GM12878 (cell line): ENCODE measurements at regions not wholly inside any gene's neighbourhood (a gene's known extent, or its start where the extent isn't known, plus 50 kb on each side); places are given as distances from the start of the nearest gene placed in this dataset.

ENCODE experiments used
- ATAC-seq: fragments of 200-7000 bp; cut with Tn5 transposase; 3 replicates; pipeline ENCODE4 v1.9.1; 2020; ENCODE audit warnings: mild to moderate bottlenecking, moderate library complexity
- BruUV-seq: library from RNA; stranded (reverse); fragments of 400-500 nt; replicated peaks from 2 replicates; lab custom pipeline; 2021; lab: Mats Ljungman, UMichigan
- CTCF ChIA-PET: fragments of 300-600 bp; sonication (Branson Sonifier 250); formaldehyde crosslinking; extraction: SDS; loops from one replicate; lab custom pipeline; 2021; ENCODE audit warnings: inconsistent platforms; lab: Yijun Ruan, JAX
- POLR2A ChIA-PET: fragments of 350-600 bp; formaldehyde crosslinking; extraction: SDS; loops from one replicate; lab custom pipeline; 2021; ENCODE audit warnings: inconsistent platforms; lab: Charles Lee
- RAD21 ChIA-PET: fragments of 300-600 bp; sonication (Branson Sonifier 250); formaldehyde crosslinking; loops from one replicate; lab custom pipeline; 2023; ENCODE audit warnings: antibody characterized with exemption; ENCODE audit not compliant: unreplicated experiment; lab: Charles Lee
- SMC1A ChIA-PET: fragments of 300-600 bp; sonication (Branson Sonifier 250); formaldehyde crosslinking; loops from one replicate; lab custom pipeline; 2023; ENCODE audit not compliant: unreplicated experiment, uncharacterized antibody; lab: Charles Lee
- DNase-seq: peaks from one replicate; pipeline ENCODE4 v3.0.0-alpha.2; 2011; ENCODE audit warnings: low read depth, low spot score
- FAIRE-seq: peaks from 3 replicates; lab custom pipeline; 2011; peaks lifted over from hg19 to GRCh38; lab: Jason Lieb, UNC
- H2AFZ ChIP-seq: 2 replicates; pipeline ENCODE4 v1.6.0; 2011; ENCODE audit warnings: low read depth, low read length, control low read depth; ENCODE audit not compliant: control insufficient read depth
- H3K27ac ChIP-seq: 2 replicates; pipeline ENCODE4 v1.5.1; 2011; ENCODE audit warnings: control low read depth; ENCODE audit not compliant: control insufficient read depth, insufficient read depth
- H3K27me3 ChIP-seq, 2 experiments: replicated peaks in 1 of 2; 2 replicates each; pipeline versions ENCODE4 v1.6.0 to v1.6.1; 2011; ENCODE audit warnings: low read length in 1 of 2; ENCODE audit not compliant: control insufficient read depth in 2 of 2, insufficient read depth in 2 of 2
- H3K36me3 ChIP-seq, 2 experiments: 2 replicates each; pipeline ENCODE4 v1.5.1; 2011; ENCODE audit warnings: low read length in 1 of 2; ENCODE audit not compliant: control insufficient read depth in 2 of 2, insufficient read depth in 2 of 2
- H3K4me1 ChIP-seq: 2 replicates; pipeline ENCODE4 v1.6.1; 2011; ENCODE audit warnings: mild to moderate bottlenecking, low read length, moderate library complexity, mixed read lengths; ENCODE audit not compliant: control insufficient read depth, insufficient read depth
- H3K4me2 ChIP-seq: 2 replicates; pipeline ENCODE4 v1.6.0; 2011; ENCODE audit warnings: control low read depth; ENCODE audit not compliant: control insufficient read depth, insufficient read depth
- H3K4me3 ChIP-seq: fragments of 200-600 bp; sonication (generic); 2 replicates; pipeline ENCODE4 v1.5.1; 2016
- H3K79me2 ChIP-seq: 2 replicates; pipeline ENCODE4 v1.6.0; 2011; ENCODE audit warnings: low read length; ENCODE audit not compliant: control insufficient read depth, insufficient read depth
- H3K9ac ChIP-seq: 2 replicates; pipeline ENCODE4 v1.8.0; 2011; ENCODE audit warnings: low read length, control low read depth, mixed read lengths; ENCODE audit not compliant: control insufficient read depth, insufficient read depth
- H3K9me3 ChIP-seq: replicated peaks from 3 replicates; pipeline ENCODE4 v1.5.1; 2011; ENCODE audit warnings: mild to moderate bottlenecking, low read length; ENCODE audit not compliant: control insufficient read depth, insufficient read depth
- H4K20me1 ChIP-seq: 2 replicates; pipeline ENCODE4 v1.6.0; 2011; ENCODE audit not compliant: control insufficient read depth, insufficient read depth
- EED ChIP-seq: sonication (generic); IDR thresholded peaks from 2 replicates; pipeline ENCODE4 v1.6.1; 2016; ENCODE audit warnings: antibody characterized with exemption, low read depth
- ESRRA ChIP-seq: IDR thresholded peaks from 2 replicates; pipeline ENCODE4 v1.6.1; 2012; ENCODE audit warnings: mild to moderate bottlenecking, low read length, improper control_type of control experiment
- MTA2 ChIP-seq: fragments of 450-650 bp; IDR thresholded peaks from 2 replicates; pipeline ENCODE4 v1.6.1; 2016; ENCODE audit warnings: low read depth, mild to moderate bottlenecking, moderate library complexity
- NFYA ChIP-seq: IDR thresholded peaks from 2 replicates; pipeline ENCODE4 v1.6.1; 2011; ENCODE audit warnings: low read depth, mild to moderate bottlenecking, low read length, improper control_type of control experiment, borderline replicate concordance
- NFYB ChIP-seq: IDR thresholded peaks from 2 replicates; pipeline ENCODE4 v1.6.1; 2011; ENCODE audit warnings: low read depth, mild to moderate bottlenecking, low read length, improper control_type of control experiment, moderate library complexity; ENCODE audit not compliant: insufficient read depth
- PAX8 ChIP-seq: fragments of 450-650 bp; IDR thresholded peaks from 2 replicates; pipeline ENCODE4 v1.6.1; 2017; ENCODE audit warnings: mild to moderate bottlenecking, moderate library complexity
- POLR2A ChIP-seq: IDR thresholded peaks from 2 replicates; pipeline ENCODE4 v1.6.1; 2011; ENCODE audit warnings: low read depth, mild to moderate bottlenecking, low read length
- RB1 ChIP-seq: fragments of 450-650 bp; formaldehyde crosslinking; IDR thresholded peaks from 2 replicates; pipeline ENCODE4 v1.6.1; 2017; ENCODE audit warnings: mild to moderate bottlenecking, borderline replicate concordance
- RELA ChIP-seq: fragments of 450-650 bp; IDR thresholded peaks from 2 replicates; pipeline ENCODE4 v1.8.0; 2014; ENCODE audit warnings: borderline replicate concordance; ENCODE audit not compliant: partially characterized antibody
- SIX5 ChIP-seq: IDR thresholded peaks from 2 replicates; pipeline ENCODE4 v1.6.1; 2011; ENCODE audit warnings: mild to moderate bottlenecking, low read depth, low read length, moderate library complexity; ENCODE audit not compliant: severe bottlenecking
- SP1 ChIP-seq: IDR thresholded peaks from one replicate; pipeline ENCODE4 v1.6.1; 2011; ENCODE audit warnings: low read depth, low read length
- SREBF2 ChIP-seq: IDR thresholded peaks from 2 replicates; pipeline ENCODE4 v1.6.1; 2012; ENCODE audit warnings: mild to moderate bottlenecking, low read length
- SUZ12 ChIP-seq: fragments of 200-600 bp; sonication (generic); IDR thresholded peaks from one replicate; pipeline ENCODE4 v1.6.1; 2018; ENCODE audit warnings: antibody characterized with exemption, mild to moderate bottlenecking; ENCODE audit not compliant: unreplicated experiment
- ZBED1 ChIP-seq: IDR thresholded peaks from 2 replicates; pipeline ENCODE4 v1.6.1; 2016; ENCODE audit warnings: borderline replicate concordance
- ZNF207 ChIP-seq: fragments of 450-650 bp; IDR thresholded peaks from 2 replicates; pipeline ENCODE4 v1.6.1; 2014; ENCODE audit warnings: antibody characterized with exemption, mild to moderate bottlenecking, borderline replicate concordance
- WGBS: methylation state at CpG from one replicate; pipeline ENCODE4 v1.1.6; 2016; ENCODE audit warnings: low lambda C conversion rate; ENCODE audit not compliant: insufficient replicate concordance, insufficient coverage; ENCODE audit errors: missing lambda C conversion rate; 5-methylcytosine and 5-hydroxymethylcytosine counted together
- in situ Hi-C: fragments of 300-500 bp; cut with MboI; formaldehyde crosslinking; loops from 9 replicates; pipeline ENCODE4 v1.14.3; 2018; ENCODE audit warnings: mixed read lengths
- intact Hi-C: fragments of 100-400 bp; cut with micrococcal nuclease; formaldehyde crosslinking; loops from one replicate; pipeline ENCODE4 v1.14.2; 2022; ENCODE audit not compliant: unreplicated experiment
- TF ChIP-seq, protein P1 (sequence below): fragments of 450-650 bp; IDR thresholded peaks from 2 replicates; pipeline ENCODE4 v1.6.1; 2017; ENCODE audit warnings: mild to moderate bottlenecking

DNA sequence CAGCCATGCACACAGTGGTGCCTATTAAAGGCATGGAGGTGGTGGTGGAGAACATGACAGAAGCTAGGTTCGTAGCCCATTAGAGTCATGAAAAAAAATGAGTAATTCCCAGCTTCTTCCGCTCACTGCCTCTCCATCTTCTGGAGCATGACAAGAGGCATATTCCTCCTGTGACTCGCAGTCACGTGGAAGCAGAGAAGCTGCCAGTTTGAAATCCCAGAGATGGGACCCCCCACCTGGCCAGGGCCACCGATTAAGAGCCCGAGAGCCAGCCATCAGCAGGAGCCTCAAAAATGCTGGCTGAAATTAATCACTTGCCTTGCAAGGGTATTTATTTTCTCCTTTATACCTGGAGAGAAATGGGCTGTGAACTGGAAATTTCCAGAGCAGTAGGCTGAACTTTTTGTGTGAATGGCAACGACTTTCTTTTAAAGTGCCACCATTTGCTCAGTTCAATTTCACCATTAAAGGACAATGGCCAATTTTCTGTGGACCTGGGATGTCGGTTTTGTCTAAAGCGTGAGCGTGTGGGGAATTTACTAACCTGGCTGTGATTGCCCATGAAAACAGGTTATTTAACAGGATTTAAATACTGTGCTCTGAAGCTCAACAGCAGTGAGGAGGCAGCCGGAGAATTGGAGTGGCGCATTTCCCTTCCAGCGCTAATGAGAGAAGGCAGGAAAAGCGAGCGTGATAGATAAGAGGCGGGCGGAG lies 189.7 kb upstream of the SDK2 start:
- CTCF ChIA-PET: no interaction called here

DNA sequence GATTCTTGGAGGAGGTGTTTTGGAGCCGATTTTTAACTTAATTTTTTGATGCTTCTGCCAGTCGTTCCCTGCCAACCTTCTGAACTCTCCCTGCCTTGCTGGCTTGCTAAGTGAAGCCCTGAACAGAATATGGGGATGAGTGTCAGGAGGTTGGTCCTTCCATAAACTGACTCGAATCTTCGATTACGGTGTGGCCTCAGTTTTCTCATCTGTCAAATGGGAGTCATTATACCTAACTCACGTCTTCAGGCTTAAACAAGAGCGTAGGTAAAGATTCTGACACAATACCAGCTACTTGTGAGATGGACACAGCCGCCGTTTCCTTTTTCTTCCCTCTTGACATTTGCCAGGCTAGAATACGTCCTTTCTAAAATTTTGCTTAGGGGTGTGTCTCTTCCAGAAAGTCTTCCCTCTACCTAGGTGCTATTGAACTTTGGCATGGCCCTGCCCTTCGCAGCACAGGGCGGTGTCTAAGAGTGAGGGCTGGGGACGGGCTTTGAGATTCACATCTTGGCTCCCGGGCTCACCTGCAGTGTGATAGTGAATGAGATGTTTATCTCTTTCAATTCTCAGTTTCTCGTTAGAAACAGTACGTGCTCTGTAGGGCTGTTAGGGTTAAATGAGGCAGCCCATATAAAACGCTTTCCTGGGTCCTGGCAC lies 190.6 kb upstream of the SDK2 start:
- ChIA-PET CTCF (no interaction called here), SMC1A (no interaction called here), POLR2A (no interaction called here), RAD21 (no interaction called here)
- no peak overlapping the region for H2AFZ ChIP-seq
- in situ Hi-C loops (no loop called here), intact Hi-C loops (no loop called here)
- FAIRE-seq (no peak), DNase-seq (no peak), ATAC-seq (no peak)
- H3K4me2 ChIP-seq: no peak overlapping the region
- H3K27me3 ChIP-seq: no peaks in the 10 kb centered on the region
- TF ChIP-seq NFYB (no peak), POLR2A (no peak), ZBED1 (no peak), SIX5 (no peak), ESRRA (no peak), SUZ12 (no peak), RELA (no peak)
- TF ChIP-seq, protein P1, sequence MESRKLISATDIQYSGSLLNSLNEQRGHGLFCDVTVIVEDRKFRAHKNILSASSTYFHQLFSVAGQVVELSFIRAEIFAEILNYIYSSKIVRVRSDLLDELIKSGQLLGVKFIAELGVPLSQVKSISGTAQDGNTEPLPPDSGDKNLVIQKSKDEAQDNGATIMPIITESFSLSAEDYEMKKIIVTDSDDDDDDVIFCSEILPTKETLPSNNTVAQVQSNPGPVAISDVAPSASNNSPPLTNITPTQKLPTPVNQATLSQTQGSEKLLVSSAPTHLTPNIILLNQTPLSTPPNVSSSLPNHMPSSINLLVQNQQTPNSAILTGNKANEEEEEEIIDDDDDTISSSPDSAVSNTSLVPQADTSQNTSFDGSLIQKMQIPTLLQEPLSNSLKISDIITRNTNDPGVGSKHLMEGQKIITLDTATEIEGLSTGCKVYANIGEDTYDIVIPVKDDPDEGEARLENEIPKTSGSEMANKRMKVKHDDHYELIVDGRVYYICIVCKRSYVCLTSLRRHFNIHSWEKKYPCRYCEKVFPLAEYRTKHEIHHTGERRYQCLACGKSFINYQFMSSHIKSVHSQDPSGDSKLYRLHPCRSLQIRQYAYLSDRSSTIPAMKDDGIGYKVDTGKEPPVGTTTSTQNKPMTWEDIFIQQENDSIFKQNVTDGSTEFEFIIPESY: no peak
- no peaks in the 10 kb centered on the region for H4K20me1 ChIP-seq
- H3K36me3 ChIP-seq: no peaks in the 10 kb centered on the region
- no peak overlapping the region for H3K9ac ChIP-seq
- H3K4me1 ChIP-seq: no peaks in the 10 kb centered on the region
- WGBS: 37% methylated on average over 17 of the region's 17 CpGs
- H3K9me3 ChIP-seq: peaks cover 2% of the 10 kb centered on the region; the same call in 1 of the 3 replicates
- no peak overlapping the region for H3K27ac ChIP-seq
- no peaks in the 10 kb centered on the region for H3K79me2 ChIP-seq
- BruUV-seq: no TSS peak
- no peak overlapping the region for H3K4me3 ChIP-seq

More for the DNA sequence above, 189.7 kb upstream of the SDK2 start:
- no peak overlapping the region for H2AFZ ChIP-seq
- no peak for DNase-seq
- no peak overlapping the region for H3K27ac ChIP-seq
- intact Hi-C loops (no loop called here), in situ Hi-C loops (no loop called here)
- H3K36me3 ChIP-seq: no peaks in the 10 kb centered on the region
- no peak for ATAC-seq
- no peaks in the 10 kb centered on the region for H3K79me2 ChIP-seq
- H3K4me3 ChIP-seq: no peak overlapping the region
- TF ChIP-seq SREBF2 (no peak), RB1 (no peak), NFYA (no peak), PAX8 (no peak), MTA2 (no peak), ZBED1 (no peak), SP1 (no peak), ZNF207 (no peak), ESRRA (no peak), EED (no peak)
- no peak overlapping the region for H3K9ac ChIP-seq
- peaks cover 2% of the 10 kb centered on the region; the same call in 1 of the 3 replicates for H3K9me3 ChIP-seq
- ChIA-PET SMC1A (no interaction called here), RAD21 (no interaction called here), POLR2A (no interaction called here)
- BruUV-seq: no TSS peak
- H3K27me3 ChIP-seq: no peaks in the 10 kb centered on the region
- no peaks in the 10 kb centered on the region for H4K20me1 ChIP-seq
- WGBS: 50% methylated on average over 17 of the region's 17 CpGs
- no peak for FAIRE-seq
- no peaks in the 10 kb centered on the region for H3K4me1 ChIP-seq
- no peak overlapping the region for H3K4me2 ChIP-seq
